Liver (tissue), 8 donors: ENCODE measurements at regions not wholly inside any gene's neighbourhood (a gene's known extent, or its start where the extent isn't known, plus 50 kb on each side); places are given as distances from the start of the nearest gene placed in this dataset.

Source experiments
- DNase-seq: peaks from one replicate; pipeline ENCODE4 v3.0.0-alpha.2; 2017; ENCODE audit warnings: low spot score
- H3K27ac ChIP-seq, 2 donors: one replicate each; pipeline ENCODE4 v1.7.0; 2013; ENCODE audit warnings: inconsistent platforms in 2 of 2, low read length in 2 of 2, control low read depth in 1 of 2, low read depth in 1 of 2, mild to moderate bottlenecking in 1 of 2
- H3K27me3 ChIP-seq, 4 donors: one replicate each; pipeline versions ENCODE4 v1.6.1 to v1.7.0; 2013; ENCODE audit warnings: low read length in 3 of 4, inconsistent platforms in 1 of 4, mild to moderate bottlenecking in 1 of 4, moderate library complexity in 1 of 4; ENCODE audit not compliant: control insufficient read depth in 4 of 4, insufficient read depth in 4 of 4
- H3K36me3 ChIP-seq, 4 donors: one replicate each; pipeline versions ENCODE4 v1.6.1 to v1.7.0; 2013; ENCODE audit warnings: low read length in 3 of 4, mild to moderate bottlenecking in 3 of 4, low read depth in 1 of 4, moderate library complexity in 1 of 4; ENCODE audit not compliant: control insufficient read depth in 4 of 4, insufficient read depth in 3 of 4
- H3K4me1 ChIP-seq, 4 donors: one replicate each; pipeline versions ENCODE4 v1.6.1 to v1.7.0; 2013; ENCODE audit warnings: low read length in 3 of 4, mild to moderate bottlenecking in 3 of 4, moderate library complexity in 1 of 4; ENCODE audit not compliant: control insufficient read depth in 4 of 4, insufficient read depth in 4 of 4
- H3K4me3 ChIP-seq, 3 donors: one replicate each; pipeline versions ENCODE4 v1.6.1 to v1.7.0; 2013; ENCODE audit warnings: low read length in 3 of 3, control low read depth in 1 of 3, low read depth in 1 of 3, mild to moderate bottlenecking in 1 of 3
- H3K9ac ChIP-seq, 2 donors: one replicate each; pipeline ENCODE4 v1.7.0; 2013; ENCODE audit warnings: low read length in 2 of 2, mild to moderate bottlenecking in 2 of 2, moderate library complexity in 2 of 2, control low read depth in 1 of 2, low read depth in 1 of 2
- H3K9me3 ChIP-seq, 4 donors: one replicate each; pipeline versions ENCODE4 v1.6.1 to v1.7.0; 2013; ENCODE audit warnings: low read length in 3 of 4; ENCODE audit not compliant: control insufficient read depth in 4 of 4
- CTCF ChIP-seq: fragments of 150-350 bp; IDR thresholded peaks from 2 replicates; pipeline ENCODE4 v1.5.1; 2017; ENCODE audit warnings: improper control_type of control experiment, low read depth, low read length; ENCODE audit not compliant: missing input control
- FOXA1 ChIP-seq: IDR thresholded peaks from 2 replicates; pipeline ENCODE4 v1.6.1; 2016; ENCODE audit warnings: antibody characterized with exemption
- GABPA ChIP-seq, 2 donors: IDR thresholded peaks in 1 of 2; conservative IDR thresholded peaks in 1 of 2; 2 replicates each; pipeline ENCODE4 v1.6.1; 2016; ENCODE audit warnings: antibody characterized with exemption in 2 of 2, mild to moderate bottlenecking in 1 of 2, moderate library complexity in 1 of 2
- HNF4A ChIP-seq, 2 donors: conservative IDR thresholded peaks; 2 replicates each; pipeline ENCODE4 v1.6.1; 2016; ENCODE audit warnings: antibody characterized with exemption in 2 of 2, mild to moderate bottlenecking in 2 of 2
- HNF4G ChIP-seq: IDR thresholded peaks from 2 replicates; pipeline ENCODE4 v1.6.1; 2016; ENCODE audit warnings: antibody characterized with exemption
- JUND ChIP-seq, 2 donors: IDR thresholded peaks; 2 replicates each; pipeline ENCODE4 v1.6.1; 2016; ENCODE audit warnings: antibody characterized with exemption in 2 of 2
- RXRA ChIP-seq, 2 donors: IDR thresholded peaks; 2 replicates each; pipeline ENCODE4 v1.6.1; 2017 to 2018; ENCODE audit warnings: antibody characterized with exemption in 2 of 2, mild to moderate bottlenecking in 1 of 2
- SP1 ChIP-seq: IDR thresholded peaks from 2 replicates; pipeline ENCODE4 v1.6.1; 2018; ENCODE audit warnings: antibody characterized with exemption, mild to moderate bottlenecking
- TAF1 ChIP-seq: conservative IDR thresholded peaks from 2 replicates; pipeline ENCODE4 v1.6.1; 2016; ENCODE audit warnings: antibody characterized with exemption, mild to moderate bottlenecking
- YY1 ChIP-seq: IDR thresholded peaks from 2 replicates; pipeline ENCODE4 v1.6.1; 2016; ENCODE audit warnings: antibody characterized with exemption, mild to moderate bottlenecking
- WGBS: extraction: QIAGEN DNeasy Blood & Tissue Kit; methylation state at CpG from one replicate; pipeline ENCODE4 v1.1.7; 2013; 5-methylcytosine and 5-hydroxymethylcytosine counted together
- TF ChIP-seq, protein P1 (sequence below): IDR thresholded peaks from 2 replicates; pipeline ENCODE4 v1.6.1; 2016; ENCODE audit warnings: antibody characterized with exemption
- TF ChIP-seq, protein P2 (sequence below): IDR thresholded peaks from 2 replicates; pipeline ENCODE4 v1.6.1; 2016; ENCODE audit warnings: antibody characterized with exemption
- donor health status: healthy.
- donor health status: healthy.
- donor health status: healthy.
- donor health status: healthy.
- donor health status: healthy.

DNA sequence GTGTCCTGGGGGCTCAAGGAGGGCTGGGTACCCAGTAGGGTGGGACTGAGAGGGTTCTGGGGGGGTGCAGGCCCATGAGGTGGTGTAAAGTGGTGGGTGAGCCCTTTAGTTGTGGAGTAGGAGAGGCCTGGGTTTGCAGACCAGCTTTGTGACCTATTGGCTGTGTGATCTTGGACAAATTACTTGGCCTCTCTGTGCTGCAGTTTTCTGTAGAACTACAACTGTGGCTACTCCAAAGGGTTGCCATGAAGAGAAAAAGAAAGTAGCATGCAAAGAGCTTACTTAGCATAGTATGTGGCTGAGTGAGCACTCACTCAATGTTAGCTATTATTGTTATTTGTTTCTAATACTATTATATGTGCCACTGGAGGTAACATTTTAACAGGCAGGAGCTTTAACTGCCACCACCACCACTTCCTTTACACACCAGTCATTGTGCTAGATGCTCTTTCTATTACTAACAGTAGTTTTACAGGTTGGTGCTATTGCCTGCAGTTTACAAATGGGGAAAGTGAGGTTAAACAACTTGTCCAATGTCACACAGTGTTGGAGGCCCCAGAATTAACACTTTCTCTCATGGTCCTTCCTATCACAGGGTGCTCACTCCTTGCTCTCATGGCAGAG, 286.8 kb downstream of the DHX35 start (continued):
- TF ChIP-seq, protein P1, sequence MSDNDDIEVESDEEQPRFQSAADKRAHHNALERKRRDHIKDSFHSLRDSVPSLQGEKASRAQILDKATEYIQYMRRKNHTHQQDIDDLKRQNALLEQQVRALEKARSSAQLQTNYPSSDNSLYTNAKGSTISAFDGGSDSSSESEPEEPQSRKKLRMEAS = no peak
- TF ChIP-seq JUND (IDR thresholded peaks at IDR 0.05) (no peak), YY1 (no peak), RXRA (IDR thresholded peaks at IDR 0.05) (no peak)

- Histone ChIP-seq H3K9ac (no peak overlapping the region), H3K27ac (no peak overlapping the region), H3K4me1 (no peaks in the 10 kb centered on the region), H3K9me3 (no peaks in the 10 kb centered on the region), H3K36me3 (no peaks in the 10 kb centered on the region), H3K27me3 (no peaks in the 10 kb centered on the region), H3K4me3 (no peak overlapping the region)
- 87% methylated on average over 15 of the region's 15 CpGs for WGBS
- DNase-seq = no peak
- TF ChIP-seq CTCF = no peak
- TF ChIP-seq SP1 = no peak
- no peak for TF ChIP-seq GABPA (IDR thresholded peaks at IDR 0.05 in 1 of 2, conservative IDR thresholded peaks at IDR 0.05 in 1 of 2)
- no peak for TF ChIP-seq HNF4A (conservative IDR thresholded peaks at IDR 0.05)
- no peak for TF ChIP-seq YY1
- TF ChIP-seq HNF4G = no peak
Measured at GRCh38 chr20:39248171-39248861, 286.2 kb downstream of the DHX35 start.

DNA sequence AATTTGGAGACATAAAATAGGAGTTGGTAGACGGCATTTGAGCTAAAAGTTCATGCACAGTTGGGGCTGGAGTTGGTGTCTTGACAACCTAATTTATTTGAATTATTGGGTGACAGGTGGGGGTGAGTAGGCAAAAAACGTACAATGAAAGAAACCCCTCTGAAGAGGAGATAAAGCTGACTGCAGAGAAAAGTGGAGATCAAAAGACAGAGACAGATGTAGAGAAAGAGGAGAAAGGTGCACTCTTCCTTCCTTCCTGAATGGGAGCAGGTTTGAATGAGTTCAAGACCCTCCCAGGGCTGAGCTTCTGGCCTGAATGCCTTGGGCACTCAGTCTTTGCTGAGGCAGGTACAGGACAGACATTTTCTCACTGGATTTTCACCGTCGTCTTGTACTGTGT, 284.3 kb downstream of the DHX35 start:
- DNase-seq = no peak
- H3K9me3 ChIP-seq = no peaks in the 10 kb centered on the region
- no peak overlapping the region for H3K9ac ChIP-seq
- H3K4me3 ChIP-seq = no peak overlapping the region
- no peaks in the 10 kb centered on the region for H3K4me1 ChIP-seq
- no peaks in the 10 kb centered on the region for H3K27me3 ChIP-seq
- no peaks in the 10 kb centered on the region for H3K36me3 ChIP-seq
- 74% methylated on average over 4 of the region's 4 CpGs for WGBS
- TF ChIP-seq HNF4G = no peak
- TF ChIP-seq, protein P2, sequence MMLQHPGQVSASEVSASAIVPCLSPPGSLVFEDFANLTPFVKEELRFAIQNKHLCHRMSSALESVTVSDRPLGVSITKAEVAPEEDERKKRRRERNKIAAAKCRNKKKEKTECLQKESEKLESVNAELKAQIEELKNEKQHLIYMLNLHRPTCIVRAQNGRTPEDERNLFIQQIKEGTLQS = no peak
- no peak overlapping the region for H3K27ac ChIP-seq

DNA sequence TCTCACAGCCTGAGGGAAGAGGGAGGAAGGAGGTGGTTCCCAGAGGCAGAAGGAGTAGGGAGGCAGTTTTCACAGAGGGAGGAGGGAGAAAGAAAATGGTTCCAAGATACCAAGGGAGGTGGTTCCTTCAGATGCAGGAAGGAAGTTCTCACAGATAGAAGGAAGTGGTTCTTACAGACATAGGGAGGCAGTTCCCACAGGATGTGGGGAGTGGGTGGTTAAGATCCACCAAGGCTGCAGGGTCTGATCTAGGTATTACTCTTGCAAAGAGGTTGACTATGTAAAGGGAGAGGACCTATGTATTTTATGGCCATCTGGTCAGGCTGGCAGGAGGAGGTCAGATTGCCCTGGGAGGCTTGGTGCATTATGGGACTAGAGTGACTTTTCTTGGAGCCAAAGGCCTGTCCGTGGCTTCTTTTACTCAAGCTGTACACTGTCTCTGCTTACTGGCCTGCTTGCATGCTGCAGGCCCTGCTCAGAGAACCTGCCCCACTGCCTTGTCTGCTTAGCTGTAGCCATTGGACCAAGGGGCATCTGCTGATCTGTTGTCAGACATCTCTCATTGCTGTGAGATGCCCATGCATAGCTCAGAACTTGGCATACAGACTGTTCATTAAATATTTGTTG, 283.7 kb downstream of the DHX35 start:
- H3K27me3 ChIP-seq = no peaks in the 10 kb centered on the region
- no peak for DNase-seq
- no peaks in the 10 kb centered on the region for H3K4me1 ChIP-seq
- H3K9me3 ChIP-seq = no peaks in the 10 kb centered on the region
- TF ChIP-seq RXRA (IDR thresholded peaks at IDR 0.05) (no peak), HNF4G (no peak), YY1 (no peak), TAF1 (no peak), FOXA1 (no peak)
- TF ChIP-seq, protein P1 = no peak
- no peaks in the 10 kb centered on the region for H3K36me3 ChIP-seq
- no peak overlapping the region for H3K27ac ChIP-seq
- no peak overlapping the region for H3K9ac ChIP-seq
- 57% methylated on average over 1 of the region's 1 CpG for WGBS
- no peak overlapping the region for H3K4me3 ChIP-seq
